H1 (cell line): ENCODE measurements at regions not wholly inside any gene's neighbourhood (a gene's known extent, or its start where the extent isn't known, plus 50 kb on each side); places are given as distances from the start of the nearest gene placed in this dataset.

Experiments
- CREB1 ChIP-seq: IDR thresholded peaks from 2 replicates; pipeline ENCODE4 v1.6.1; 2012; ENCODE audit warnings: inconsistent platforms
- EP300 ChIP-seq, 2 experiments: IDR thresholded peaks; 1 replicate in 1 of 2; 2 replicates in 1 of 2; pipeline ENCODE4 v1.6.1; 2011 to 2012; ENCODE audit warnings: low read depth in 2 of 2, low read length in 2 of 2, mild to moderate bottlenecking in 2 of 2, borderline replicate concordance in 1 of 2, inconsistent platforms in 1 of 2, moderate library complexity in 1 of 2
- EZH2 ChIP-seq: fragments of 200-600 bp; sonication (generic); IDR thresholded peaks from 2 replicates; pipeline ENCODE4 v1.7.1; 2012; ENCODE audit warnings: low read depth, mild to moderate bottlenecking, moderate library complexity, low read length, inconsistent platforms; ENCODE audit not compliant: severe bottlenecking
- KDM1A ChIP-seq: fragments of 200-600, 300-600 bp; sonication (generic); IDR thresholded peaks from 2 replicates; pipeline ENCODE4 v1.7.1; 2016; ENCODE audit warnings: mild to moderate bottlenecking, low read length, borderline replicate concordance
- MAFK ChIP-seq: IDR thresholded peaks from 2 replicates; pipeline ENCODE4 v1.6.1; 2012; ENCODE audit warnings: low read depth, mild to moderate bottlenecking, improper control_type of control experiment, low read length
- POLR2A ChIP-seq, 2 experiments: IDR thresholded peaks; 1 replicate in 1 of 2; 2 replicates in 1 of 2; pipeline ENCODE4 v1.6.1; 2011; ENCODE audit warnings: low read depth in 2 of 2, low read length in 2 of 2, mild to moderate bottlenecking in 2 of 2; ENCODE audit errors: control extremely low read depth in 1 of 2
- POLR2AphosphoS5 ChIP-seq: IDR thresholded peaks from 2 replicates; pipeline ENCODE4 v1.6.1; 2011; ENCODE audit warnings: low read depth, low read length
- TF ChIP-seq, protein P1 (sequence below): fragments of 300-600 bp; sonication (generic); IDR thresholded peaks from 2 replicates; pipeline ENCODE4 v1.7.1; 2012; ENCODE audit warnings: low read length, moderate library complexity, mild to moderate bottlenecking, inconsistent platforms; ENCODE audit not compliant: insufficient replicate concordance
- TF ChIP-seq, protein P2 (sequence below), 3 experiments: IDR thresholded peaks; 1 replicate in 2 of 3; 2 replicates in 1 of 3; pipeline versions ENCODE4 v1.5.1 to v1.6.1; 2011; ENCODE audit warnings: low read length in 3 of 3, mild to moderate bottlenecking in 3 of 3, inconsistent platforms in 2 of 3, low read depth in 1 of 3, moderate library complexity in 1 of 3; ENCODE audit not compliant: insufficient read depth in 1 of 3; ENCODE audit errors: control extremely low read depth in 1 of 3

DNA sequence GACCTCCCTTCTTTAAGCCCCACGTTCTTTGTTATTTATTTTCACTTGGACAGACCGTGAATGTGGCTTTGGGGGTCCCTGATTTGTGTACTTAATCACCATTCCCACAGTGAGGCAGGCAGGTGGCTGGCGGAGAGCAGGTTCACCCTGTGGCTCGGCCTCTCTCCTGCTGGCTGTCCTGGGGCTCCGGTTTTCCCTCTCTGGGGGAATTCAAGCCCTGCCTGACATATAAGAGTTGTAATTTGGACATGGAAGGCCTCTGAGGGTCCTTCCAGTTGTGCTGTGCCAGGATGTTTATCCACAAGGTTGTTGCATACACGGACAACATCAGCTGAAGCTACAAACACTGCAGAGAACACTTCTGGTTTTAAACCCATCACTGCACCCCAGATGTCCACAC is 824.5 kb downstream of the TBC1D22A start:
- TF ChIP-seq MAFK (no peak), CREB1 (no peak), EZH2 (no peak), EP300 (IDR thresholded peaks at IDR 0.05; ENCODE audit: borderline replicate concordance in 1 of 2, low read depth in 2 of 2, low read length in 2 of 2) (no peak), KDM1A (no peak), POLR2A (IDR thresholded peaks at IDR 0.05; ENCODE audit: control extremely low read depth in 1 of 2, low read depth in 2 of 2, low read length in 2 of 2) (no peak), POLR2AphosphoS5 (no peak)
- TF ChIP-seq, protein P1, sequence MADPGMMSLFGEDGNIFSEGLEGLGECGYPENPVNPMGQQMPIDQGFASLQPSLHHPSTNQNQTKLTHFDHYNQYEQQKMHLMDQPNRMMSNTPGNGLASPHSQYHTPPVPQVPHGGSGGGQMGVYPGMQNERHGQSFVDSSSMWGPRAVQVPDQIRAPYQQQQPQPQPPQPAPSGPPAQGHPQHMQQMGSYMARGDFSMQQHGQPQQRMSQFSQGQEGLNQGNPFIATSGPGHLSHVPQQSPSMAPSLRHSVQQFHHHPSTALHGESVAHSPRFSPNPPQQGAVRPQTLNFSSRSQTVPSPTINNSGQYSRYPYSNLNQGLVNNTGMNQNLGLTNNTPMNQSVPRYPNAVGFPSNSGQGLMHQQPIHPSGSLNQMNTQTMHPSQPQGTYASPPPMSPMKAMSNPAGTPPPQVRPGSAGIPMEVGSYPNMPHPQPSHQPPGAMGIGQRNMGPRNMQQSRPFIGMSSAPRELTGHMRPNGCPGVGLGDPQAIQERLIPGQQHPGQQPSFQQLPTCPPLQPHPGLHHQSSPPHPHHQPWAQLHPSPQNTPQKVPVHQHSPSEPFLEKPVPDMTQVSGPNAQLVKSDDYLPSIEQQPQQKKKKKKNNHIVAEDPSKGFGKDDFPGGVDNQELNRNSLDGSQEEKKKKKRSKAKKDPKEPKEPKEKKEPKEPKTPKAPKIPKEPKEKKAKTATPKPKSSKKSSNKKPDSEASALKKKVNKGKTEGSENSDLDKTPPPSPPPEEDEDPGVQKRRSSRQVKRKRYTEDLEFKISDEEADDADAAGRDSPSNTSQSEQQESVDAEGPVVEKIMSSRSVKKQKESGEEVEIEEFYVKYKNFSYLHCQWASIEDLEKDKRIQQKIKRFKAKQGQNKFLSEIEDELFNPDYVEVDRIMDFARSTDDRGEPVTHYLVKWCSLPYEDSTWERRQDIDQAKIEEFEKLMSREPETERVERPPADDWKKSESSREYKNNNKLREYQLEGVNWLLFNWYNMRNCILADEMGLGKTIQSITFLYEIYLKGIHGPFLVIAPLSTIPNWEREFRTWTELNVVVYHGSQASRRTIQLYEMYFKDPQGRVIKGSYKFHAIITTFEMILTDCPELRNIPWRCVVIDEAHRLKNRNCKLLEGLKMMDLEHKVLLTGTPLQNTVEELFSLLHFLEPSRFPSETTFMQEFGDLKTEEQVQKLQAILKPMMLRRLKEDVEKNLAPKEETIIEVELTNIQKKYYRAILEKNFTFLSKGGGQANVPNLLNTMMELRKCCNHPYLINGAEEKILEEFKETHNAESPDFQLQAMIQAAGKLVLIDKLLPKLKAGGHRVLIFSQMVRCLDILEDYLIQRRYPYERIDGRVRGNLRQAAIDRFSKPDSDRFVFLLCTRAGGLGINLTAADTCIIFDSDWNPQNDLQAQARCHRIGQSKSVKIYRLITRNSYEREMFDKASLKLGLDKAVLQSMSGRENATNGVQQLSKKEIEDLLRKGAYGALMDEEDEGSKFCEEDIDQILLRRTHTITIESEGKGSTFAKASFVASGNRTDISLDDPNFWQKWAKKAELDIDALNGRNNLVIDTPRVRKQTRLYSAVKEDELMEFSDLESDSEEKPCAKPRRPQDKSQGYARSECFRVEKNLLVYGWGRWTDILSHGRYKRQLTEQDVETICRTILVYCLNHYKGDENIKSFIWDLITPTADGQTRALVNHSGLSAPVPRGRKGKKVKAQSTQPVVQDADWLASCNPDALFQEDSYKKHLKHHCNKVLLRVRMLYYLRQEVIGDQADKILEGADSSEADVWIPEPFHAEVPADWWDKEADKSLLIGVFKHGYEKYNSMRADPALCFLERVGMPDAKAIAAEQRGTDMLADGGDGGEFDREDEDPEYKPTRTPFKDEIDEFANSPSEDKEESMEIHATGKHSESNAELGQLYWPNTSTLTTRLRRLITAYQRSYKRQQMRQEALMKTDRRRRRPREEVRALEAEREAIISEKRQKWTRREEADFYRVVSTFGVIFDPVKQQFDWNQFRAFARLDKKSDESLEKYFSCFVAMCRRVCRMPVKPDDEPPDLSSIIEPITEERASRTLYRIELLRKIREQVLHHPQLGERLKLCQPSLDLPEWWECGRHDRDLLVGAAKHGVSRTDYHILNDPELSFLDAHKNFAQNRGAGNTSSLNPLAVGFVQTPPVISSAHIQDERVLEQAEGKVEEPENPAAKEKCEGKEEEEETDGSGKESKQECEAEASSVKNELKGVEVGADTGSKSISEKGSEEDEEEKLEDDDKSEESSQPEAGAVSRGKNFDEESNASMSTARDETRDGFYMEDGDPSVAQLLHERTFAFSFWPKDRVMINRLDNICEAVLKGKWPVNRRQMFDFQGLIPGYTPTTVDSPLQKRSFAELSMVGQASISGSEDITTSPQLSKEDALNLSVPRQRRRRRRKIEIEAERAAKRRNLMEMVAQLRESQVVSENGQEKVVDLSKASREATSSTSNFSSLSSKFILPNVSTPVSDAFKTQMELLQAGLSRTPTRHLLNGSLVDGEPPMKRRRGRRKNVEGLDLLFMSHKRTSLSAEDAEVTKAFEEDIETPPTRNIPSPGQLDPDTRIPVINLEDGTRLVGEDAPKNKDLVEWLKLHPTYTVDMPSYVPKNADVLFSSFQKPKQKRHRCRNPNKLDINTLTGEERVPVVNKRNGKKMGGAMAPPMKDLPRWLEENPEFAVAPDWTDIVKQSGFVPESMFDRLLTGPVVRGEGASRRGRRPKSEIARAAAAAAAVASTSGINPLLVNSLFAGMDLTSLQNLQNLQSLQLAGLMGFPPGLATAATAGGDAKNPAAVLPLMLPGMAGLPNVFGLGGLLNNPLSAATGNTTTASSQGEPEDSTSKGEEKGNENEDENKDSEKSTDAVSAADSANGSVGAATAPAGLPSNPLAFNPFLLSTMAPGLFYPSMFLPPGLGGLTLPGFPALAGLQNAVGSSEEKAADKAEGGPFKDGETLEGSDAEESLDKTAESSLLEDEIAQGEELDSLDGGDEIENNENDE, result no peak
- TF ChIP-seq, protein P2, sequence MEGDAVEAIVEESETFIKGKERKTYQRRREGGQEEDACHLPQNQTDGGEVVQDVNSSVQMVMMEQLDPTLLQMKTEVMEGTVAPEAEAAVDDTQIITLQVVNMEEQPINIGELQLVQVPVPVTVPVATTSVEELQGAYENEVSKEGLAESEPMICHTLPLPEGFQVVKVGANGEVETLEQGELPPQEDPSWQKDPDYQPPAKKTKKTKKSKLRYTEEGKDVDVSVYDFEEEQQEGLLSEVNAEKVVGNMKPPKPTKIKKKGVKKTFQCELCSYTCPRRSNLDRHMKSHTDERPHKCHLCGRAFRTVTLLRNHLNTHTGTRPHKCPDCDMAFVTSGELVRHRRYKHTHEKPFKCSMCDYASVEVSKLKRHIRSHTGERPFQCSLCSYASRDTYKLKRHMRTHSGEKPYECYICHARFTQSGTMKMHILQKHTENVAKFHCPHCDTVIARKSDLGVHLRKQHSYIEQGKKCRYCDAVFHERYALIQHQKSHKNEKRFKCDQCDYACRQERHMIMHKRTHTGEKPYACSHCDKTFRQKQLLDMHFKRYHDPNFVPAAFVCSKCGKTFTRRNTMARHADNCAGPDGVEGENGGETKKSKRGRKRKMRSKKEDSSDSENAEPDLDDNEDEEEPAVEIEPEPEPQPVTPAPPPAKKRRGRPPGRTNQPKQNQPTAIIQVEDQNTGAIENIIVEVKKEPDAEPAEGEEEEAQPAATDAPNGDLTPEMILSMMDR (IDR thresholded peaks at IDR 0.05; ENCODE audit: control extremely low read depth in 1 of 3, insufficient read depth in 1 of 3, low read depth in 1 of 3, low read length in 3 of 3), result no peak
